ENCODE measurements at regions not wholly inside any gene's neighbourhood (a gene's known extent, or its start where the extent isn't known, plus 50 kb on each side); places are given as distances from the start of the nearest gene placed in this dataset.

DNA sequence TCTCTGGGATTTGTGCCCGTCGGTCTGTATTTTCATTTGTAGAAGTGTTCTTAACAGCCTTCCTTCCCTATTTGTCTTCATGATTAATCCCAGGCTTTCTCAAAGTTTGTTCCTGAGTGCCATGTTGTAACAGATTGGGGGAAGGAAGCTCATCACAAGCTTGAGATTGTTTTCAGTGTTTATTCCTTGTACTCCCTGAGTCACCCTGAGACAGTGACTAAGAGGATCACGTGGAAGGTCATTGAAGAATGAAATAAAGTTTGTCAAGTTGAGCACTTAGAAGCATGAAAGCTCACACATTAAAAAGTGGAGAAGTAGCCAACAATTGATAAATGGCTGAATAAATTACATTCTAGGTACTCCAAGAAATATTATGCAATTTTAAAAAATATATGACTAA is 153.5 kb upstream of the FAM241A start:
- TF ChIP-seq, protein P1, sequence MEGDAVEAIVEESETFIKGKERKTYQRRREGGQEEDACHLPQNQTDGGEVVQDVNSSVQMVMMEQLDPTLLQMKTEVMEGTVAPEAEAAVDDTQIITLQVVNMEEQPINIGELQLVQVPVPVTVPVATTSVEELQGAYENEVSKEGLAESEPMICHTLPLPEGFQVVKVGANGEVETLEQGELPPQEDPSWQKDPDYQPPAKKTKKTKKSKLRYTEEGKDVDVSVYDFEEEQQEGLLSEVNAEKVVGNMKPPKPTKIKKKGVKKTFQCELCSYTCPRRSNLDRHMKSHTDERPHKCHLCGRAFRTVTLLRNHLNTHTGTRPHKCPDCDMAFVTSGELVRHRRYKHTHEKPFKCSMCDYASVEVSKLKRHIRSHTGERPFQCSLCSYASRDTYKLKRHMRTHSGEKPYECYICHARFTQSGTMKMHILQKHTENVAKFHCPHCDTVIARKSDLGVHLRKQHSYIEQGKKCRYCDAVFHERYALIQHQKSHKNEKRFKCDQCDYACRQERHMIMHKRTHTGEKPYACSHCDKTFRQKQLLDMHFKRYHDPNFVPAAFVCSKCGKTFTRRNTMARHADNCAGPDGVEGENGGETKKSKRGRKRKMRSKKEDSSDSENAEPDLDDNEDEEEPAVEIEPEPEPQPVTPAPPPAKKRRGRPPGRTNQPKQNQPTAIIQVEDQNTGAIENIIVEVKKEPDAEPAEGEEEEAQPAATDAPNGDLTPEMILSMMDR (IDR thresholded peaks at IDR 0.05): no peak
- no peak for TF ChIP-seq POLR2A (IDR thresholded peaks at IDR 0.05)
